ENCODE measurements at regions not wholly inside any gene's neighbourhood (a gene's known extent, or its start where the extent isn't known, plus 50 kb on each side); places are given as distances from the start of the nearest gene placed in this dataset.

DNA sequence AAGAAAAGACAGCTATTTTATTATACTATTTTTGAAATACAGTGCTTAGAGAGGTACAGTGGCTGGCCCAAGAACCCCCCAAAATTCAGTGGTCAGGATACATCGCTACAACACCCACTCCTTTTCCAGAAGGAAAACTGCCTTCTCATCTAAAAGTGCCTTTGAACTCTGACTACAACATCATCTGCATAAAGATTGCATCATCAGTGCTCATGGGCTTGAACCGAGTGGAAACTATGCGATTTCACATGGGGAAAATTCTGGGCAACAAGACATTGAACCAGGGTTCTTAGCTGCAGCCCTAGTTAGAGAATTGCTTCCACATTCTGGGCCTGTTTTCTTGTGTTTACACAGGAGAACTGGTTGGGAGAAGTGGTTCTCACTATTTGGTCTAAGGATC is 294.6 kb upstream of the SLC14A2 start:
- TF ChIP-seq, protein P1, sequence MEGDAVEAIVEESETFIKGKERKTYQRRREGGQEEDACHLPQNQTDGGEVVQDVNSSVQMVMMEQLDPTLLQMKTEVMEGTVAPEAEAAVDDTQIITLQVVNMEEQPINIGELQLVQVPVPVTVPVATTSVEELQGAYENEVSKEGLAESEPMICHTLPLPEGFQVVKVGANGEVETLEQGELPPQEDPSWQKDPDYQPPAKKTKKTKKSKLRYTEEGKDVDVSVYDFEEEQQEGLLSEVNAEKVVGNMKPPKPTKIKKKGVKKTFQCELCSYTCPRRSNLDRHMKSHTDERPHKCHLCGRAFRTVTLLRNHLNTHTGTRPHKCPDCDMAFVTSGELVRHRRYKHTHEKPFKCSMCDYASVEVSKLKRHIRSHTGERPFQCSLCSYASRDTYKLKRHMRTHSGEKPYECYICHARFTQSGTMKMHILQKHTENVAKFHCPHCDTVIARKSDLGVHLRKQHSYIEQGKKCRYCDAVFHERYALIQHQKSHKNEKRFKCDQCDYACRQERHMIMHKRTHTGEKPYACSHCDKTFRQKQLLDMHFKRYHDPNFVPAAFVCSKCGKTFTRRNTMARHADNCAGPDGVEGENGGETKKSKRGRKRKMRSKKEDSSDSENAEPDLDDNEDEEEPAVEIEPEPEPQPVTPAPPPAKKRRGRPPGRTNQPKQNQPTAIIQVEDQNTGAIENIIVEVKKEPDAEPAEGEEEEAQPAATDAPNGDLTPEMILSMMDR (IDR thresholded peaks at IDR 0.05; ENCODE audit: low read depth, low read length): no peak
- no peaks in the 10 kb centered on the region for H3K27me3 ChIP-seq
- H3K4me1 ChIP-seq: no peaks in the 10 kb centered on the region
- no peaks in the 10 kb centered on the region for H3K36me3 ChIP-seq
- no peaks in the 10 kb centered on the region for H3K9me3 ChIP-seq
- DNase-seq: no peak
- no peak overlapping the region for H3K4me3 ChIP-seq (ENCODE audit: low read depth, low read length)

GRCh38 chr18:45321520-45321919 is 293.8 kb upstream of the SLC14A2 start:
- H3K9me3 ChIP-seq: no peaks in the 10 kb centered on the region
- TF ChIP-seq, protein P1 (IDR thresholded peaks at IDR 0.05; ENCODE audit: low read depth, low read length): no peak
- H3K36me3 ChIP-seq: no peaks in the 10 kb centered on the region
- no peak overlapping the region for H3K4me3 ChIP-seq (ENCODE audit: low read depth, low read length)
- no peak for DNase-seq
- no peaks in the 10 kb centered on the region for H3K27me3 ChIP-seq
- H3K4me1 ChIP-seq: no peaks in the 10 kb centered on the region

- Histone ChIP-seq H3K4me1 (no peaks in the 10 kb centered on the region), H3K4me3 (ENCODE audit: low read depth, low read length) (no peak overlapping the region), H3K36me3 (no peaks in the 10 kb centered on the region), H3K27me3 (no peaks in the 10 kb centered on the region), H3K9me3 (no peaks in the 10 kb centered on the region)
- TF ChIP-seq, protein P1 (IDR thresholded peaks at IDR 0.05; ENCODE audit: low read depth, low read length): no peak
- DNase-seq: no peak
Measured at GRCh38 chr18:45322343-45322742, 292.9 kb upstream of the SLC14A2 start.

DNA sequence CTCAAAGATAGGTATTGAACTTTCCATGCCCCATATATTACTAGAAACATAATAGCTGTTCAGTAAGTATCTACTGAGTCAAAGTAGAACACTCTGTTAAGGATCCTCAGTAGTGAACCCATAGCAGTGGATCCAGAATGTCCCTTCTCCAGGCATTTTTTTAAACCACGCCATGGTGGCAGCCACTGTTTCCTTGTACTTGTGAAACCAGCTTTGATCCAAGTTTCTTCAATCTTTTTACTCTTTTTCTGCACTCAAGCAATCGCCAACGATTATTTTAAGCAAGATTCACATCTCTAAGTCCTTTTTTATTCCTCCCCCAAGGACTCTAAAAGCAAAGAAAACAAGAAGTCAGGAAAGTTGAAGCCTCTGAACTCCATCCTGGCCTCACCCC is 291.2 kb upstream of the SLC14A2 start:
- no peaks in the 10 kb centered on the region for H3K27me3 ChIP-seq
- TF ChIP-seq, protein P1 (IDR thresholded peaks at IDR 0.05; ENCODE audit: low read depth, low read length): no peak
- no peaks in the 10 kb centered on the region for H3K4me1 ChIP-seq

GRCh38 chr18:45324495-45325113 is 290.7 kb upstream of the SLC14A2 start:
- H3K4me3 ChIP-seq (ENCODE audit: low read depth, low read length): no peak overlapping the region
- DNase-seq: no peak
- H3K9me3 ChIP-seq: no peaks in the 10 kb centered on the region
- H3K36me3 ChIP-seq: no peaks in the 10 kb centered on the region
- TF ChIP-seq, protein P1 (IDR thresholded peaks at IDR 0.05; ENCODE audit: low read depth, low read length): no peak
- no peaks in the 10 kb centered on the region for H3K4me1 ChIP-seq
- H3K27me3 ChIP-seq: no peaks in the 10 kb centered on the region

More for the DNA sequence above, 291.2 kb upstream of the SLC14A2 start:
- no peaks in the 10 kb centered on the region for H3K9me3 ChIP-seq
- no peaks in the 10 kb centered on the region for H3K36me3 ChIP-seq
- no peak overlapping the region for H3K4me3 ChIP-seq (ENCODE audit: low read depth, low read length)
- DNase-seq: no peak

DNA sequence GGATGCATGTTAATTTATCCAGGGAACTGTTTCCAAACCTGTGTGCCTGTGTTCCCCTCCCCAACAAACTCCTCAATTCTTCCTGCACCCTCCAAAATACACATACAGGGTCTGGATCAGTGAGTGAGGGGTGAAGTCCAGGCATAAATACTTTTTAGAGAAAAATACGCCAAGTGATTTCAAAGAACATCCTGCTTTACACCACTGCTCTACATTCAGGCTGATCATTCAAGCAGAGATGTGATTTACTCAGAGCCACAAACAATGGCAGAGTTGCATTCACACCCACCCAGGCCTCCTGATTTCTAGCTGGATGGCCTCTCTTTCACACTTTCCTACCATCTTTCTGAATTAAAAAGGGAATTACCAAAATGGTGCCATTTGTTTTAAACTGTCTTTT is 289.5 kb upstream of the SLC14A2 start:
- H3K36me3 ChIP-seq: no peaks in the 10 kb centered on the region
- H3K9me3 ChIP-seq: no peaks in the 10 kb centered on the region
- H3K4me3 ChIP-seq (ENCODE audit: low read depth, low read length): no peak overlapping the region
- no peaks in the 10 kb centered on the region for H3K4me1 ChIP-seq
- no peaks in the 10 kb centered on the region for H3K27me3 ChIP-seq
- TF ChIP-seq, protein P1 (IDR thresholded peaks at IDR 0.05; ENCODE audit: low read depth, low read length): no peak
- DNase-seq: no peak

All from BE2C (cell line).